AG08396 (cell line): ENCODE measurements at regions not wholly inside any gene's neighbourhood (a gene's known extent, or its start where the extent isn't known, plus 50 kb on each side); places are given as distances from the start of the nearest gene placed in this dataset.
"Not testable (repeated sequence)": the region's sequence is repeated elsewhere in the genome, so short reads cannot be mapped to it uniquely, and the experiment has no call there.

ENCODE experiments used
- DNase-seq: peaks from one replicate; pipeline ENCODE4 v3.0.0; 2012; ENCODE audit warnings: low spot score, mixed read lengths

DNA sequence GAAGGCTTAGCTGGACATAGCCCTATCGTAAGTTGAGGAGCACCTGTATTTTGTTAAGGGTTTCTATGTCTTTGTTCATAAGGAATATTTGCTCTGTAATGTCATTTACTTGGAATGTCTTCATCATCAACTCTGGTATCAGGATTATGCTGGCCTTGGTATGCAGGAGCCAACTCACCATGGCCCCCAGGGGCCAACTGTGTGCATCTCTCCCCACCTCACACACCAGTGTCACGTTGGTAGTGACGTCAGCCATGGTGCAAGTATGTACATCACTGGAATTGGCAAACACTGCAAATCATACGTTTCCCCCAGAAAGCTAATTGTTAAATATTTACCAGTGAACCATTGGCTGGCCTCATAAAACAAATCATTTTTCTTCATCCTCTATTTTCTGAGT is 70.8 kb downstream of the YTHDF1 start:
- no peak for DNase-seq

DNA sequence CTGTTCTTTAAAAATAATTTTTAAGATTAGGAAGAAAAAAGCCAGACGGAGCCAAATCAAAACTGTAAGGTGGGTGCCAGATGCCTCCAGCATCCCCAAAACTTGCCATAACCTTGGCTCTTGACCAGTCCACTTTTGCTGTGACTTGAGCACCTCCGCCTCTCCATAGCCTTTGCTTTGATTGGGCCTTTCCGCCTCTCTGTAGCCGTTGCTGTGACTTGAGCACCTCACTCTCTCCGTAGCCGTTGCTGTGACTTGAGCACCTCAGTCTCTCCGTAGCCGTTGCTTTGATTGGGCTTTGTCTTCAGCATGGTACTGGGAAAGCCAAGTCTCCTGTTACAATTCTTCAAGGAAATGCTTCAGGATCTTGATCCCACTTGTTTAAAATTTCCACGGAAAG is 73.0 kb downstream of the YTHDF1 start:
- no peak for DNase-seq

DNA sequence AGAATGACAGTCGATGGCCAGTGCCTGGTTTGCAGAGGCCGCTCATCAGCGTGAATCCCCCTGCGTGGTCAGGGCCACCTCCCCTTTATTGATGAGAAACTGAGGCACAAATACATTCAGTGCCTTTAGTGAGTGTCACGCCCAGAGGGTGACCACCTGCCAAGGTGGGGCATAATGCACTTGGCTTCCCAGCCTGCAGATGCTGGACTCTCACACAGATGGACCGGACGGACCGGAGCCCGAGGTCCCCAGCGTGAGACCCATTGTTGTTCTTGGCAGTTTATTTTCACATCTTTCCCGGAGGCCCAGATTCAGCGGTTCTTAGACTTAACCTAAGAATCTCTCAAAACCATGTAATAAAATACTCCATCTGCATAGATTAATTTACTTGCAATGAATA is 74.4 kb downstream of the YTHDF1 start:
- no peak for DNase-seq

DNA sequence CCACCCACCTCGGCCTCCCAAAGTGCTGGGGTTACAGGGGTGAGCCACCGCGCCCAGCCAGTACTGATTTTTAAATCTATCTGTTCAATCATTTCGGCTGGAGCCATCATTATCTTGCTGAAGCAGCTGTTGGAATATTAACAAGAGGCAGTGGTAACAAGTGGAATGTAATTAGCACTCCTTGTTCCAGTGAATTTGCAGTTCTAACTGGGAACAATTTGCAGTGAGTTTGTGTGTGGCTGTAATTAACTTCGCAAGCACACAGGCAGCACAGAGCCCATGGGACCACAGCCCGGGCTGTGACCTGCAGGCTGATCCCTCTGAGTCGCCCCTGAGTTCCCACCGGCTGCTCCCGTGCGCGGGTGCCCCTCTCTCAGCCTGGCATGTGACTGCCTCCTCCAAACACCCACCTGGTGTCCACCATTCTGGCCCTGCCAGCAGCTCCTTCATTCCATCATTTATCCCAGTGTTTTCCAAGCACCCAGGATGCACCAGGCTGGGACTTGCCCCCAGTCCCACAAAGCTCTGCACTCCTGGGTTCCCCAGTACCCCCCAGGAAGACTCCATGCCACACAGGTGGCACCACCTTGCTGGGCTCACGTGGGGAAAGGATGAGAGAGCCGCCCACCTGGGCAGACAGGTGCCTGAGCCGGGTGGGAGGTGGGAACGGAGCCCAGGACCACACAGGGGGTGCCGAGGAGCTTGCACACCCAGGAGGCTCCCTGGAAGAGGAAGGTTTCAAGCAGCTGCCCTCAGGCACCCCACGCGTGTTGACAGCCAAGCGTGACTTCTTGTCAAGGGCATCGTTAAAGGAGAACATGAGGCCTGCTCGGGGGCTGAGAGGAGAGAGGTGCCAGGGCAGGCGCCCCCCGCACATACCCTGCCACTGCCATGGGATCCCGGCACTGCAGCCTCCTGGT is 75.2 kb downstream of the YTHDF1 start:
- no peak for DNase-seq

DNA sequence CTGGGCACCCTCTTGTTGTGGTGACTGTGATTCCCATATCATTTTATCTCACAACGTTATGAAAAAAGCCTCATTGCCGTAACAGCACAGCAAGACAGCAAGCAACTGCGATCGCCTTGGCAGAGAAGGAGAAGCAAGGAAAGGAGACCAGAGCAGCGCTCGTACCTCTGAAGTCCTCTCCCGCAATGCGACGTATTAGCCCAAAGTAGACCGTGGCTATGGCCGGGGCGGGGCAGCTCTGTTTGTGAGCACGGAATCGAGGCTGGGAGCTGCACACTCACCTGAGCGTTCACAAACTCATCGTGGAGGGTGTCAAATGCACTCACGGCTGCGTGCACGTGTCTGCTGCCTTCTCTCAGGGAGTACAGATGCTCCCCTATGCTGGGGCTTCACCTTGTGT is 76.1 kb downstream of the YTHDF1 start:
- no peak for DNase-seq

DNA sequence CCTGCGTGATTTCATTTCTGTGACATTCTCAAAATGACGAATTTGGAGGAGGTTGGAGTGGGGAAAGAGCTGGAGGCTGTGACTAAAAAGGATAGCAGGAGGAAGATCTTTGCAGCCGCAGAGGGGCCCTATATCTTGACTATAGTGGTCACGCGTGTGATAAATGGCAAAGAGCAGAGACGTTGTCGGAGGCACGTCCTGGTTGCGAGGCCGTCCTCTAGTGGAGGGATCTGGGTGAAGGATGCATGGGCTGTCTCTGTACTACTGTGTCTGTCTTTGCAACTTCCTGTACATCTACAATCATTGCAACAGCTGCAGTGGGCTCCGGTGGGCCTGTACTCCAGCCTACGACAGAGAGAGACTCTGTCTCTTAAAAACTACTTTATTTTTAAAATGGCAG is 76.6 kb downstream of the YTHDF1 start:
- no peak for DNase-seq

DNA sequence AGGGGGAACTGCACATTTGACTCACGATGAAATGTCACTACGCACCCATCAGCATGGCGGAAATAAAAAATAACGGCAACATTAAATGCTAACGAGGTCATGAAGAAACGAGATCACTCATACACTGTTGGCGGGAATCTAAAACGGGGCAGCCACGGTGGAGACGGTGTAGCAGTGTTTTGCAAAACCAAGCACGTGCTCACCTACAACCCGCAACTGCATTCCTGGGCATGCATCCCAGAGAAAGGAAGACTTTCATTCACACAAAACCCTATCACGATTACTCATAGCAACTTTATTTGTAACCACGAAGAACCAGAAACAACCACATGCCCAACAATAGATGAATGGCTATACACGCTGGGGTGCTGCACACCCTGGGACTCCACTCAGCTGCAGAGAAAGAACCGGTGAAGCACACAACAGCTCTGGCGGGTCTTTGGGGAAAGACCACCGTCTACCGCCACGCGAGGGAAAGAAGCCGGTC is 77.0 kb downstream of the YTHDF1 start:
- DNase-seq, result no peak

DNA sequence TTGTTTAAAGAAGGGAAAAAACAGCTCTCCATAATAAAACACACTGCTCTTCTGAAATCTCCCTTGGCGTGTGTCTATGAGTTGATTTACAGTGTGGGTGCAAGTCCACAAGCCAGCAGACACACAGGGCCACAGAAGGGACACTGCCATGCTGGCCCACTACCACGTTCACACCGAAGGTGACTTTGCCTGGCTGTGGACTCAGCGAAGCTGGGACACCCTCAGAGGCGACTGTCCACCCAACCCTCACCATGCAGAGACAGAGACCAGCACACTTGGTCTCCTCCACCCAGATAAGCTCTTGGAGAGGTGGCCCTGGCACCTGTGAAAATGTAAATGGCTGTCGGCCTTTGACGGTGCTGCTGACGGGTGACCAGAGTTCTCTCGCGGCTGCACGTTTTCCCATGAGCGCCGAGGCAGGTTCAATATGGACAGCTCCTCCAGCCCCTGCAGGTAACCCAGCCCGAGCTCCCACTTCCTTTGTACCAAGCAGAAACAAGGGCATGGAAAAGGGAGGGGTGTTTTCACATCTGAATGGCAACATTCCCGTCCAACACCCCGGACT is 78.0 kb downstream of the YTHDF1 start:
- DNase-seq, result no peak

DNA sequence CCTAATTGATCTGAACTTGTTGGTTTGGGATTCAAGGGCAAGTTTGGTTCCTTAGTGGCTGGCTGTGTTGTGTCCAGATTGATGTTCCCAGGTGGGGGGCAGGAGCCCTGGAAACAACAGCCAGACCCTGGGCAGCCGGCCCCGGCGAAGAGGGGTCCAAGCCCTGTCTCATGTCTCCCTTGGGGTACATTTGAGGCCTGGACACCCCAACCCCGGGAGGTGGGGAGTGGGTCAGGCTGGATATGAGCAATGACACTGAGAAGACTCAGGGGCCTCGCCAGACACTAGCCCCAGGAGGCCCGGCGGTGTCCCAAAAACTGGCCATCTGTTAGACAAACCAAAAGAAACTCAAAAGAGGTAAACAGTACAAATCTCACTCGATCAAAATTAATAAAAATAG is 79.6 kb downstream of the YTHDF1 start:
- DNase-seq, result no peak

DNA sequence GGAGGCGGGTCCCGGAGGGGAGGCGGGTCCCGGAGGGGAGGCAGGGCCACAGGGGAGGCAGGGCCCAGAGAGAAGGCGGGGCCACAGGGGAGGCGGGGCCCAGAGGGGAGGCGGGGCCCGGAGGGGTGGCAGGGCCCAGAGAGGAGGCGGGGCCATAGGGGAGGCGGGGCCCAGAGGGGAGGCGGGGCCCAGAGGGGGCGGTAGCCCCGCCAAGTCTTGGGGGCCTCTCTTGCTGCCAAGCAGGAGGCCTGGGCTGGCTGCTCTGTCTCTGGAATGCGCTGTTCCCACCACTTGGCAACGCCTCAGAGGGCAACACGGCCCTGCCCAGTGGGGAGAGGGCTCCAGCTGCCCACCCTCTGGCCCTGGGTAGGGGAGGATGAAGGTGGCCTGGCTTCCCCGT is 80.5 kb downstream of the YTHDF1 start:
- no peak for DNase-seq

DNA sequence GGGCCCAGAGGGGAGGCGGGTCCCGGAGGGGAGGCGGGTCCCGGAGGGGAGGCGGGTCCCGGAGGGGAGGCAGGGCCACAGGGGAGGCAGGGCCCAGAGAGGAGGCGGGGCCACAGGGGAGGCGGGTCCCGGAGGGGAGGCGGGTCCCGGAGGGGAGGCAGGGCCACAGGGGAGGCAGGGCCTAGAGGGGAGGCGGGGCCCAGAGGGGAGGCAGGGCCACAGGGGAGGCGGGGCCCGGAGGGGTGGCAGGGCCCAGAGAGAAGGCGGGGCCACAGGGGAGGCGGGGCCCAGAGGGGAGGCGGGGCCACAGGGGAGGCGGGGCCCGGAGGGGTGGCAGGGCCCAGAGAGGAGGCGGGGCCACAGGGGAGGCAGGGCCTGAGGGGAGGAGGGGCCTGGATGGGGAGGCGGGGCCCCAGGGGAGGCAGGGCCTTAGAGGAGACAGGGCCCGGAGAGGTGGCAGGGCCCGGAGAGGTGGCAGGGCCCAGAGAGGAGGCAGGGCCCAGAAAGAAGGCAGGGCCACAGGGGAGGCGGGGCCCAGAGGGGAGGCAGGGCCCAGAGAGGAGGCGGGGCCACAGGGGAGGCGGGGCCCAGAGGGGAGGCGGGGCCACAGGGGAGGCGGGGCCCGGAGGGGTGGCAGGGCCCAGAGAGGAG is 81.1 kb downstream of the YTHDF1 start:
- not testable (repeated sequence) for DNase-seq

DNA sequence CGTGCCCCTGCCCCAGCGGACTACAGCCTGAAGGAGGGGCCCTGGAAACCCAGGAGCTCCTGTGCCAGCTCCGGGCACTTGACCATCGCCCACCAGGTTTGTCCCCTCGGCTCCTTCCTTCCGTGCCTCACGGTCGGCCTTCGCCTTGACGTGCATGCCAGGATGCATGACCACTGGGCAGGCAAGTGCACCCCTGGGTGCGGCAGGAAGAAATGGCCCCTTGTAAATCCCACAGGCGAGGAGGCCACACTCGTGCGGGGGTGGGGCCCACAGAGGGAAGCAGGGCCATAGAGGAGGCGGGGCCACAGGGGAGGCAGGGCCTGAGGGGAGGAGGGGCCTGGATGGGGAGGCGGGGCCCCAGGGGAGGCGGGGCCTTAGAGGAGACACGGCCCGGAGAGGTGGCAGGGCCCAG is 81.7 kb downstream of the YTHDF1 start:
- no peak for DNase-seq

DNA sequence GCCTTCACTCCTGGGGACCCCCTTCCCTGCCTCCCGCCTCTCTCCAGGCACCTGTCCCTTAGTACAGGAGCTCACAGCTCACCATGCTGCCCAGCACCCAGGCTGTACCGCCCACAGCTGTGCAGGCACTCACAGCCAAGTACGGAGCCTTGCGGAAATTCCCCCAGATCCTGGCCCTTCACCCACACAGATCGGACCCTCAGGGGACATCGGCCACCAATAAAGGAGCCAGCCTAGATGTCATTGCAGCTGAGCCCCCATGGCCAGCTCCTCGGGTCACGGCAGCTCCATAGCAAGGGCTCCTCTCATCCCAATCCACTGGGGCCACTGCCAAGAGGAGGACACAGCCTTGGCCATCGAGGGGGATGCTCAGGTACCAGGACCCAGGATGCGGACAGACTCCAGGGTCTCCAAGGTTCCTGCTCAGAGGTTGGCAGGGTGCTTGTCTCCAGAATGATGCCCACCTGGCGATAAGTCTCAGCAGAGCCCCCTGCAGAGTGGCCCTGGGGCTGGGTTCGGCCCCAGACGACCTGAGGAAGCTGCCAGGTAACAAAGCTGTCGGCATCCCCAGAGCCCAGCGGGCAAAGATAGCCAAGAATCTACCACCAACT is 82.3 kb downstream of the YTHDF1 start:
- DNase-seq, result no peak

DNA sequence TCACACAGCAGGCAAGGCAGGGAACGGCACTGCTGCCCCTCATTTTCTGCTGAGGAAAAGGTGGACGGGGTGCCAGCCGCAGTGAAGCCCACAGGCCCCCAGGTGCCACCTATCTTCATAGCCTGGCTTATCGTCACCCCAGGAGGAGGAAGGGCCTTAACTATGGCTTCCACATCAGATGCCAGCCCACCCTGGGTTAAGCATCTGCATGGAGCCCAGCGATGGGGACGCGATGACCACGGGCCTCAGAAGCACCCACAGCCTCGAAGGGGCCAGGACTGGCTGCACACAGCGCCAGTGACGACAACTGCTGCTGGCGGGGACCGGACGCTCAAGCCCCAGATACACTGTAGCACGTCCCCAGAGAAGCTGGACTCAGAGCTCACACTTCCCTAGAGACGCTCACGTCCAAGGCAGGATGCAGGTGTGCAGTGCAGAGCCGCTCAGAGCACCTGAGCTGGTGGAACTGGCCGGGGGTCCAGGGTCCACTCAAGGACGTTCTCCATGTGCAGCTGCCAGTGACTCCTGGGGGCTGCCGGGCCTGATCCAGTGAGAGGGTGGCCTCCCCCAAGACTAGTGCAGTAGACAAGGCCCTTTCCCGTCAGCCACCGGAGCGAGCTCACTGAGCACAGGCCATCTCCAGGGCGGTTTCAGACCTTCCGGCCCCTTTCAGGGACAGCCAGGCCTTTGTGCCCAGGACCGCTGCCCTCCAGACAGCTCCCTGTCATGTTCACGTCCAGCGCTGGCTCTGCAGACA is 83.0 kb downstream of the YTHDF1 start:
- DNase-seq, result no peak

DNA sequence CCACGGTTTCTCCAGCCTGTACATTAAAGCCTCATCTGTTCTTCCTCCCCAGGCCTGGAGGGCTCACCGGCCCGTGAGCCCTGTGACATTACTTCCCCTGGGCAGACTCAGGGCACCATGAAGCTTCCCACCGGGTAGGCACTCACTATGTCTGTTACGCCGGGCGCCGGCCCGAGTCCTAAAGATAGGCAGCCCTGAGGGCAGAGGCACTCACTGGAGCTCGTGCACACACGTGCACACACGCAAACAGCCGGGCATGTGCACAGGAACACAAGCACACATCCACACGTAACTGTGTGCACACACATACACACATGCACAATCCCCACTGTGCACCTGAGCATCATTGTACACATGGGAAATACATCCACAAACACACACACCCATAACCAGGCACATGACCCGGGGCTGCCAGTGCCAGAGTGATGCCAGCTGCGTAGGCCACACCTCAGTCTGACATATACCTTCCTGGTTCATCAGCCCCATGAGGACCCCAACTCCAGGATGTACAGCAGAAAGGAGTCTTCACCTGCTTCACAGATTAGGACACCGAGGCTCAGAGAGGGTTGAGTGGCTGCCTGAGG is 83.7 kb downstream of the YTHDF1 start:
- no peak for DNase-seq

DNA sequence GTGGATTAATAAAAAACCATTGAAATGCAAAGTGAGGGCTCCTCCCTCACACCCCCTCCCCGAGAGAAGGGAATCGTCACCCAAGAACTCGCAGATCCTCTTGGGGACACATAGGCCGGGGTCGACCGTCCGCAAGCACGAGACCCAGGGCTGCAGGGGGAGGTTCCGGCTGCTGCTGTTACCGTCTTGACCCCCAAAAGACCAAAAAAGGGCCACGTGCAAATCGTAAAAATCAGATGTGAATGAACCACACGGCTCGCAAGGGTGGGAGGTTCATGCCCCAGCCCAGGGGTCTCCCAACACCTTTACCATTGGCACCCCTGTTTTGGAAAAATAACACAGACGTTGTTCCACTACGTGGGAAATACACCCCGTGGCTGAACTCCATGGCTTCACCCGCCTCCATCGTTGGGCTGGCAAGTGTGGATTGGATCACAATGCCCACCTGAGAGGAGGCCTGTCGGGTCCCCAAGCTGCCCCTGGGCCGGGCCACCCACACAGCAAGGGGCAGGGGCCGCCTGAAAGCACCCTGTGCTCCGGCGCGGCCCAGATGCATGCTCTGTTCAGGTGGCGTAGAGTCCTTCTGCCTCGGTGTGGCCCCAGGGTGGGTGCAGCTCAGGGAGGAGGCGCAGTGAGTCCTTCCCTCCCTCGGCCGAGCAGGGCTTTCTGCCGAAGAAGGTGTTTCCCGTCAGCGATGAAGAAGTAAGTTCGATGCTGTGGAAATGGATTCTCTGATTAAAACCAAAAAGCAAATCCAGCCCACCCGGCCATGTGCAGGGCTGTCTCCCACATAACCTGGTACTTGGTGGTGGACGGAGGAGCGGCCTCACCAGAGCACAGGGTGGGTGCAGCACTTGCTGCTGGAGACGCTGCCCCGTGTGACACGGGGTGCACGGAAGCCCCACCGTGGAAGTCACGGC is 85.0 kb downstream of the YTHDF1 start:
- DNase-seq, result no peak

DNA sequence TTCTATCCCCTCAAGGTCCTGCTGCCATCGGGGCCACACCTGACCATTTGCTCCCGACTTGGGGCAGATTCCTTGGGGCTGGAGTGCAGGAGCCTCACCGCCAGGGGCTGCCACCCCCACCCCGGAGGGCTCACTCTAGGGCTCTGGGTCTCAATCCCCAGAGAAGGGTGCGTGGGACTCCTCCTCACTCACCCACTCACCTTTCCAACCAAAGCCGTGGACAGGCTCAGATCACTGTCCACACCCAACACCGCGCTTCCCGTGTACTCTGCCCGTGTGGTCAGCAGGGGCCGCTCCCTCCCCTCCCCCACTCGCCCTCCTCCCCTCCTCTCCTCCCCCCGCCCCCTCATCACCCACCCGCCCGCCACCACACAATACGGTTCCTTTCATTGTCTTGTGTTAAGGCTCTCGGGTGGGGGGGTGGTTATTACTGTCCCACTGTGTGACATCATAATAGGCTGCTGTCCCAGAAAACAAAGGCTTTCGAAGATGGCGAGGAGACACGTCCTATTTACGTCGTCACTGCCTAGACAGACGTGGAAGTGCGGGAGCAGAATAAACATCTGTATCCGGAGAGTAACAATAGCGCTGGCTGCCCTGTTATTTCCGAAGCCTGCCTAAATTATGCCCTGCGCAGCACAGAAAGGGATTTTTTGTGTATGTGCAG is 85.8 kb downstream of the YTHDF1 start:
- DNase-seq, result no peak

DNA sequence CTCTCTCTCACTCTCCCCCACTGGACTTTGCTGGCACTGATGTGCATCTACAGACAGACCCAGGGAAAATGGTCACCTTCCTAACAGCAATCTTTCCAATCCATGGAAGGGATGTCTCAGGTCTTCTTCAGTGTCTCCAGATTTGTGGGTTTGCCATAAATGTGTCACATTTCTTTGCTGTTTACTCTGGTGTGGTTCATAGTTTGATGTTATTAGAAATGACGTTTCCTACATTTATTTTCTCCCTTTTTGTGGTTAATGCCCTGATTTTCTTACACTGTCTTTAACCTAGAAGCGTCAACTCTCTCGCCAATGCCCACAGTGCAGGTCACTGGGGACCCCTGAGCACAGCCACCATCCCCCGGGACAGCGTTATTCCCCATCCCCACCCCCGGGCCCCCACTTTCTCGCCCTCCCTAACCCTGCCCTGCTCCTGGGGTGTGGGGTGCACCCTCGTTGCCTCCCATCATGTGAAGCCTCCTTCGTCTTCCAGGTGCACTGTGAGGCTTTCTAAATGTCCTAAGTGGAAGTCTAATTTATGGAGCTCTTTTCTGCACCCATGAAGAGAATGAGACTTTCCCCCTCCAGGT is 86.5 kb downstream of the YTHDF1 start:
- no peak for DNase-seq

DNA sequence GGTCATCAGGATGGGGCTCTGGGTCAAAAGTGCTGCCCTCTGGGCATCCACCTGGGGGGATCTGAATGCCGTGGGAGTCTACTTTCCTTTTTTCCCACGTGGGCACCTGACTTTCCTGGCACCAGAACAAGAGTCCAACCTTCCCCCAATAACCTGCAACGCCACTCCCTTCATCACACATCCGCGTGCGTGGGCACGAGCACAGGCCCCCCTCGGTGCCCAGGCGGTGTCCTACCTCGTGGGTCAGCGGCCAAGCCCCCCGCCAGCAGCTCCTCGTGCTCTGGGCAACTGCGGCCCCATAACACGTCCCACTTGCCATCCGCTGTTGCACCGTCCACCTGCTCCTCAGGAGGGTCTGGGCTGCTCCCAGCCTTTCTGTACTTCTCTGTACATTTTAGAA is 87.0 kb downstream of the YTHDF1 start:
- no peak for DNase-seq

DNA sequence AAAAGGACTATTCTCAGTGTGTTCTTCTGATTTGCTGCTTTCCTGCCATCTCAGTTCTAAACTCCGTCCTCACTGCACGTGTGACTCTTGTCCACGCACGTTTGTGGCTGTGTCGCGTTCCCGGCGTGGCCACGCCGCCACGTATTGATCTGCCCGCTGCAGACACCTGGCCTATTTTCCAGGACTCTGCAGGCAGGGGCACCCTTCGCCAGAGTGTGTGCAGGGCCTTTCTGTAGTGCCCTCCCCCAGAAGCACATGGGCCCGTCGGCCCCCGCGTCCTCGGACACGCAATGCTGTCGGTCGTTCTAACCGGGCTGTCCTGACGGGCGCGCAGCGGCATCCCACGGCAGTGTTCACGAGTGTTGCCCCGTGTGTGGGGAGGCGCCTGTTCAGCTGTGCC is 87.6 kb downstream of the YTHDF1 start:
- DNase-seq, result no peak
